Posterior vena cava (tissue), 2 donors: ENCODE measurements at regions not wholly inside any gene's neighbourhood (a gene's known extent, or its start where the extent isn't known, plus 50 kb on each side); places are given as distances from the start of the nearest gene placed in this dataset.
"Not testable (repeated sequence)": the region's sequence is repeated elsewhere in the genome, so short reads cannot be mapped to it uniquely, and the experiment has no call there.

Source experiments
- DNase-seq: peaks from one replicate; pipeline ENCODE4 v3.0.0-alpha.2; 2020; ENCODE audit warnings: low spot score
- intact Hi-C, 2 donors: fragments of 100-400 bp; cut with DNase I; formaldehyde crosslinking; loops; one replicate each; pipeline versions ENCODE4 v1.14.1 to v1.14.2; 2022 to 2023
- donor health status: DM: yes; HTN: yes; CAD: no.
- donor health status: DM: yes; HTN: yes; CAD: no.

GRCh38 chr1:143660354-143660941 is 311.3 kb downstream of the FAM72C start:
- DNase-seq = no peak
- intact Hi-C loops = no loop called here

DNA sequence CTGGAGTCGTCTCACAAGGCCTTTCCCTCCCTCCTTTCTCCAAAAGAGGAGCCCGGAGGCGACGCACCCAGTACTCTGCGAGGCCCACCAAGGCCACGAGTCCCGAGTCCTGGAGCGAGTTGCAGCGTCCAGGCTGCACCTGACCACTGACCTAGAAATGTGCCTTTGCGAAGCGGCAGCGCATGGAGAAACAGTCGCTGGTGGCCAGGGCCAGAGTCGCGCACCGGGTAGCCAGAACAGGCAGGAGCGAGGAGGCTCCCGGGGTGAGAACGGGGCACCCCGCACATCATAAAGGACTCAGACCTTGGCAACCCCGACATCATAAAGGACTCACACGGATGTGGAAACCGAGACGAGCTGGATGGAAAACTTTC is 318.4 kb downstream of the FAM72C start:
- intact Hi-C loops = no loop called here
- DNase-seq = no peak

GRCh38 chr1:143652744-143653428 is 318.9 kb downstream of the FAM72C start:
- intact Hi-C loops = no loop called here

DNA sequence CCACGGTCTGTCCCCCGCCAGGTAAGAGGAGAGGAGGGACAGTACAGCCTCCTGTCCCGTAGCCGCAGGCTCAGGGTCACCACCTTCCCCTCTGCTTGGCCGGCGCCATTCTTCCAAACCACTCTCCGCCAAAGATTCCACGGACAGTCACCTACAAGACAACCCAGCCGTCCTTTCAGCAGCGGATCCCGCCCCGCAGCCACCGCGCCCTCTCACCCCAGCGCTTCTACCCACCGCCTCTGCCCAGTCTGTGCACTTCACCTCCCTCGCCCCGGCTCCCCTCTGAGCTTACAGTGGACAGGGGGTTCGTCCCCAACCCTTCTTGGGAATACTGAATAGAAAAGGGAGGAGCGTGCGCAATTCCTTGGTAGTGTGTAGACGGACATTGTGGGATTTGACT is 319.6 kb downstream of the FAM72C start:
- intact Hi-C loops = no loop called here
- no peak for DNase-seq

More at GRCh38 chr1:143652744-143653428, 318.9 kb downstream of the FAM72C start:
- no peak for DNase-seq

DNA sequence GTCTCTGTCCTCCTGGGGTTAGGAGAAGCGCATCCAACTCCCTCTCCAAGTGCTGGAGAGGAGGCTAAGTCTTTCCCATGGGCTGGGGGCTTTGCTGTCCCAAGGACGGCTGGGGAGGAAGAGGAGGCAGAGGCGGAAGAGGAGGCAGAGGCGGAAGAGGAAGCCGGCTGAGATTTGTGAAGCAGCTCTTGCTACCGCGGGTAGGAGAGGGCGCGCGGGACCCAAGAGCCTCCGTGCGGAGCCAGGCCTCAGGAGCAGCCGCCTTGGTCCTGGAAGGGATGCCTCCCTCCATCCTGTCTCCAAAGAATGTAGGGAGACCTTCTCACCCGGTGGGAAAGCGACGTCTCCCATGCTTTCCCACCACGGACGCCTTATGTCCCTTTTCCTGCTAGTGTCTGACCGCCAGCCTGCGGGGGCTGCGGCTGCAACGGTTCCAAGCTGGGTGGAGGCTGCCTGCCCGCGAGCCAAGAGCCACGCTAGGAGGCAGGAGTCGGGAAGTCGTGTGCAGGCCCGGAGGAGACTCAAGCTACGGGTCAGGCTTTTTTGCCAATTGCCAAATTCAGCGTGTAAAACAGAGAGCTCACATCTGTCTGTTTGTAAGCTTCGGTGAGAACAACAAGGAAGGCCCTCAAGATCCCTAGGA is 320.3 kb downstream of the FAM72C start:
- DNase-seq = no peak
- intact Hi-C loops = no loop called here

GRCh38 chr1:143644035-143644434 is 327.8 kb downstream of the FAM72C start:
- DNase-seq, intact Hi-C loops: not testable (repeated sequence)

GRCh38 chr1:143643148-143643885 is 328.5 kb downstream of the FAM72C start:
- intact Hi-C loops = no loop called here
- DNase-seq = no peak

DNA sequence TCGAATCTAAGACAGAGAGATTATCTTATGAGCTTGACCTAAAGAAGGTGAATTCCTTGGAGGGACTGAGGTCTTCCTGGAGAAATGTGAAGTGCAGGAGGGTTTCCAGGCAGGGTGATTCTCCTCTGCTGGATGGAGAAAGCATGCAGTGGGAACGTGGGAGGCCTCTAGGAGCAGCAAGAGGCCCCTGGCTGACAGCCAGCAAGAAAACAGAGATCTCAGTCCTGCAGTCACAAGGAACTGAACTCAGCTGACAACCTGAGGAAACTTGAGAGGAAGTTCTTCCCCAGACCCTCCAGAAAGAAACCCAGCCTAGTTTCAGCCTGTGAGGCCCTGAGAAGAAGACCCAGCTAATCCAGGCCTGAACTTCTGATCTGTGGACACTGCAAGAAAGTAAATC is 345.9 kb downstream of the FAM72C start:
- no peak for DNase-seq
- intact Hi-C loops = no loop called here

- no peak for DNase-seq
- intact Hi-C loops = no loop called here
Observed at GRCh38 chr1:143619851-143620250, 351.9 kb downstream of the FAM72C start.

GRCh38 chr1:143611159-143611558 is 360.6 kb downstream of the FAM72C start:
- DNase-seq = no peak
- intact Hi-C loops = no loop called here

DNA sequence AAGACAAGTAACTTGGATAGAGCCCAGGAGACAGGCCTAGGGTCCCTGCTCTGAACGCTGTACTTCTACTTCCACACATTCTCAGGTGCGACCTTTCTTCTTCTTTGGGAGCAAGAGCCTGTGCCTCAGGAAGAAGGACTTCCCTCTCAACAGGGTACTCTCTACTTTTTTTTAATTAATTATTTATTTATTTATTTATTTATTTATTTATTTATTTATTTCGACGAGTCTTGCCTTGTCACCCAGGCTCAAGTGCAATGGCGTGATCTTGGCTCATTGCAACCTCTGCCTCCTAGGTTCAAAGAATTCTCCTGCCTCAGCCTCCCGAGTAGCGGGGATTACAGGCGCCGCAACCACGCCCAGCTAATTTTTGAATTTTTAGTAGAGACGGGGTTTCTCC is 361.6 kb downstream of the FAM72C start:
- no peak for DNase-seq
- intact Hi-C loops = no loop called here

DNA sequence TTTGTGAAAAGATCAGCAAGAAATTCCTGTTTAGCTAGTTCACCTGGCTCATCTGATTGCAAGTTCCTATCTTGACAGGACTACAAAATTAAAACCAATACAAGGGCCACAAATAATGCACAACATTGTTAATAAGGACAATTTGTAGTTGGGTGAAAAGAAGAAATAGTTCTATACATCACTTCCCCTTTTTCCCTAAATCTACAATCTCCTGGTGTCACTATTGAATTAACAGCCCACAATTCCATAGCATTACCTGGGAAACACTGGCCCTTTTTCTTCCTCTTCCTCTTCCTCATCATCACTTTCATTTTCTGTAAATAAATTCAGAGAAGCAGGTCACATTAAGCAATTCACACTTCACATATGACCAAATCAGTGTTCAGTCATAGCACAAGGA is 366.9 kb downstream of the FAM72C start:
- intact Hi-C loops = no loop called here
- DNase-seq = no peak

DNA sequence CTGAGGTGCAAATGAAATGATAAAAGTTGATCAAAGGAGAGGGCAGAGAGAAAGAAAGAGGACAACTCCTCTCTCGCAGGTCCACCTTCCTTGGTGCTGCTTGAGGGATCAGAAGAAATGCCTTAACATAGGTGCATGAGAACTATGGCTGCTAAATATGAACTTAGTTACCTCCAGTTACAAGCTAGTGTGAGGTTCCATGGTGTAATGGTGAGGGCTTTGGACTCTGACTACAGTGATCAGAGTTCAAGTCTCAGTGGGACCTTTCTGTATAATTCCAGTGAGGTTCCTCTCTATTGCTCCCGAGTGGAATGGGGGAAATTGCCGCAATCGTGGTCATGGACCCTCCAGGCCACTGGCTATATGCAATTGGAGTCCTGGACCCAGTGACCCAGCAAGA is 387.3 kb downstream of the FAM72C start:
- intact Hi-C loops = no loop called here
- DNase-seq = no peak

DNA sequence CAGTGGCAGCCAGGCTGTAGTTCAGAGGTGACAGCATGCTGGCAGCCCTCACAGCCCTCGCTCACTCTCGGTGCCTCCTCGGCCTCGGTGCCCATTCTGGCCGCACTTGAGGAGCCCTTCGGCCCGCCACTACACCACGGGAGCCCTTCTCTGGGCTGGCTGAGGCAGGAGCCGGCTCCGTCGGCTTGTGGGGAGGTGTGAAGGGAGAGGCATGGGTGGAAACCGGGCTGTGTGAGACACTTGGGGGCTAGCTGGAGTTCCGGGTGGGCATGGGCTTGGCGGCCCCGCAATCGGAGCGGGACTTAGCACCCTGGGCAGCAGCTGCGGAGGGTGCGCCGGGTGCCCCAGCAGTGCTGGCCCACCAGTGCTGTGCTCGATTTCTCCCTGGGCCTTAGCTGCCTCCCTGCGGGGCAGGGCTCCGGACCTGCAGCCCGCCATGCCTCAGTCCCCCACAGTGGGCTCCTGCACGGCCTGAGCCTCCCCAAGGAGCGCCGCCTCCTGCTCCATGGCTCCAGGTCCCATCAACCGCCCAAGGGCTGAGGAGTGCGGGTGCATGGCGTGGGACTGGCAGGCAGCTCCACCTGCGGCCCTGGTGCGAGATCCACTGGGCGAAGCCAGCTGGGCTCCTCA is 396.8 kb downstream of the FAM72C start:
- intact Hi-C loops = no loop called here
- DNase-seq = no peak

GRCh38 chr1:143572661-143573060 is 399.1 kb downstream of the FAM72C start:
- intact Hi-C loops, DNase-seq: not testable (repeated sequence)

GRCh38 chr1:143563761-143564160 is 408.0 kb downstream of the FAM72C start:
- intact Hi-C loops, DNase-seq: not testable (repeated sequence)

DNA sequence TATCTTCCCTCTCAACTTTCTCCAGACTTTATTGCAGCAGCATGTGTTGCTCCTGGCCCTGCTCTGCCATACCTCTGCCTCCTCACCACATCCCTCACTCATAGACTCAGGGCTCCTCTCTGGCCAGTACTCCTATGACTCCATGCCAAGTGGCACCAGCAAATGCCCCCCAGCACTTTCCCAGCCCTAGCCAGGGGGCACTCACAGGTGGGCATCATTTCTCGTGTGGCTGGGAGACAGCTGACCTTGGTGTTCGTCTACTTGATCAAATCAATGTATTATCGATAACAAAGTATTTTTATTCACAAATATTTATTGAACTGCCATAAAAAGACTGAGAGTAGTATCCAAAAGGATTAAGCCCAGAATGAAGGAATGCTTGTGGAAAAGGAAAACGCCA is 418.2 kb downstream of the FAM72C start:
- DNase-seq = no peak
- intact Hi-C loops = no loop called here

GRCh38 chr1:143504703-143505102 is 467.1 kb downstream of the FAM72C start:
- DNase-seq, intact Hi-C loops: not testable (repeated sequence)

DNA sequence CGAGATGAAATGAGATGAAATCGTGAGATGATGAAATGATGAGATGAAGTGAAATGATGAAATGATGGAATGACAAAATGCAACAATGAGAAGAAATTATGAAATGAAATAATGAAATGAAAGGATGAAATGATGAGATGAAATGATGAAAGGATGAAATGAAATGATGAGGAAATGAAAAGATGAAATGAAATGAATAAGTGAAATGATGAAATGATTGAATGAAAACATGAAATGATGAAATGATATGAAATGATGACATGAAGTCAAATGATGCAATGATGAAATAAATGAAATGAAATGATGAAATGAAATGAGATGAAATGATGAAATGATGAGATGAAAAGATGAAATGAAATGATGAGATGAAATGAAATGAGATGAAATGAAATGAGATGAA is 467.7 kb downstream of the FAM72C start:
- intact Hi-C loops, DNase-seq: not testable (repeated sequence)

- intact Hi-C loops = not testable (repeated sequence)
Observed at GRCh38 chr1:143503048-143503447, 468.7 kb downstream of the FAM72C start.

More at GRCh38 chr1:143503048-143503447, 468.7 kb downstream of the FAM72C start:
- DNase-seq = not testable (repeated sequence)
